HT1080 (cell line): ENCODE measurements at regions not wholly inside any gene's neighbourhood (a gene's known extent, or its start where the extent isn't known, plus 50 kb on each side); places are given as distances from the start of the nearest gene placed in this dataset.
A peak's percentile ranks its signal among the peaks of the same experiment; 100 is the strongest.

Experiments used
- DNase-seq: peaks from one replicate; pipeline ENCODE4 v3.0.0-alpha.2; 2015; ENCODE audit warnings: low read depth

GRCh38 chr9:119836036-119836435, 466.8 kb upstream of the BRINP1 start:
- no peak for DNase-seq

GRCh38 chr9:119834064-119834620, 464.9 kb upstream of the BRINP1 start:
- no peak for DNase-seq

- no peak for DNase-seq
Observed at GRCh38 chr9:119831309-119831708, 462.1 kb upstream of the BRINP1 start.

GRCh38 chr9:119829748-119830147, 460.5 kb upstream of the BRINP1 start:
- no peak for DNase-seq

- DNase-seq: no peak
Observed at GRCh38 chr9:119829186-119829585, 460.0 kb upstream of the BRINP1 start.

- no peak for DNase-seq
Observed at GRCh38 chr9:119827526-119827925, 458.3 kb upstream of the BRINP1 start.

- DNase-seq: no peak
Observed at GRCh38 chr9:119827126-119827525, 457.9 kb upstream of the BRINP1 start.

GRCh38 chr9:119818726-119819435, 449.6 kb upstream of the BRINP1 start:
- DNase-seq: no peak

GRCh38 chr9:119810645-119811429, 441.6 kb upstream of the BRINP1 start:
- DNase-seq: peak; percentile 77

GRCh38 chr9:119803679-119804078, 434.4 kb upstream of the BRINP1 start:
- DNase-seq: no peak

GRCh38 chr9:119802621-119803020, 433.4 kb upstream of the BRINP1 start:
- peak; percentile 8 for DNase-seq

GRCh38 chr9:119802133-119802532, 432.9 kb upstream of the BRINP1 start:
- no peak for DNase-seq

GRCh38 chr9:119801311-119801710, 432.1 kb upstream of the BRINP1 start:
- DNase-seq: no peak

GRCh38 chr9:119795395-119795794, 426.2 kb upstream of the BRINP1 start:
- DNase-seq: no peak

GRCh38 chr9:119794836-119795235, 425.6 kb upstream of the BRINP1 start:
- no peak for DNase-seq

- no peak for DNase-seq
Observed at GRCh38 chr9:119793218-119793617, 424.0 kb upstream of the BRINP1 start.

GRCh38 chr9:119792242-119792641, 423.0 kb upstream of the BRINP1 start:
- no peak for DNase-seq

- no peak for DNase-seq
Observed at GRCh38 chr9:119789987-119790386, 420.8 kb upstream of the BRINP1 start.

GRCh38 chr9:119788921-119789320, 419.7 kb upstream of the BRINP1 start:
- DNase-seq: no peak

- no peak for DNase-seq
Observed at GRCh38 chr9:119781886-119782285, 412.7 kb upstream of the BRINP1 start.

GRCh38 chr9:119775410-119775809, 406.2 kb upstream of the BRINP1 start:
- no peak for DNase-seq

- no peak for DNase-seq
Observed at GRCh38 chr9:119773823-119774222, 404.6 kb upstream of the BRINP1 start.

GRCh38 chr9:119771341-119771740, 402.1 kb upstream of the BRINP1 start:
- no peak for DNase-seq
